ENCODE measurements at regions not wholly inside any gene's neighbourhood (a gene's known extent, or its start where the extent isn't known, plus 50 kb on each side); places are given as distances from the start of the nearest gene placed in this dataset.
"Not testable (repeated sequence)": the region's sequence is repeated elsewhere in the genome, so short reads cannot be mapped to it uniquely, and the experiment has no call there.

GRCh38 chr21:5067326-5068048 is 5453.9 kb upstream of the TPTE start:
- H3K9ac ChIP-seq (ENCODE audit: low read length in 2 of 2); H3K4me3 ChIP-seq (ENCODE audit: low read length in 2 of 2); H3K36me3 ChIP-seq (ENCODE audit: control insufficient read depth in 2 of 2, insufficient read depth in 2 of 2, low read length in 2 of 2); H3K4me1 ChIP-seq (ENCODE audit: control insufficient read depth, insufficient read depth, low read length); H3K27me3 ChIP-seq (ENCODE audit: control insufficient read depth in 1 of 2, insufficient read depth in 2 of 2, low read length in 2 of 2); H3K9me3 ChIP-seq (ENCODE audit: control insufficient read depth in 2 of 2, low read length in 2 of 2); H3K27ac ChIP-seq (ENCODE audit: low read length): not testable (repeated sequence)

- not testable (repeated sequence) for H3K9ac ChIP-seq (ENCODE audit: low read length in 2 of 2); H3K36me3 ChIP-seq (ENCODE audit: control insufficient read depth in 2 of 2, insufficient read depth in 2 of 2, low read length in 2 of 2); H3K9me3 ChIP-seq (ENCODE audit: control insufficient read depth in 2 of 2, low read length in 2 of 2); H3K4me3 ChIP-seq (ENCODE audit: low read length in 2 of 2); H3K4me1 ChIP-seq (ENCODE audit: control insufficient read depth, insufficient read depth, low read length); H3K27ac ChIP-seq (ENCODE audit: low read length); H3K27me3 ChIP-seq (ENCODE audit: control insufficient read depth in 1 of 2, insufficient read depth in 2 of 2, low read length in 2 of 2)
These were observed 5452.7 kb upstream of the TPTE start for GRCh38 chr21:5068649-5069048.

GRCh38 chr21:5071180-5071579 is 5450.2 kb upstream of the TPTE start:
- not testable (repeated sequence) for H3K4me1 ChIP-seq (ENCODE audit: control insufficient read depth, insufficient read depth, low read length); H3K36me3 ChIP-seq (ENCODE audit: control insufficient read depth in 2 of 2, insufficient read depth in 2 of 2, low read length in 2 of 2); H3K27ac ChIP-seq (ENCODE audit: low read length); H3K27me3 ChIP-seq (ENCODE audit: control insufficient read depth in 1 of 2, insufficient read depth in 2 of 2, low read length in 2 of 2); H3K9ac ChIP-seq (ENCODE audit: low read length in 2 of 2); H3K9me3 ChIP-seq (ENCODE audit: control insufficient read depth in 2 of 2, low read length in 2 of 2); H3K4me3 ChIP-seq (ENCODE audit: low read length in 2 of 2)

- H3K4me3 ChIP-seq (ENCODE audit: low read length in 2 of 2); H3K27ac ChIP-seq (ENCODE audit: low read length); H3K9ac ChIP-seq (ENCODE audit: low read length in 2 of 2); H3K36me3 ChIP-seq (ENCODE audit: control insufficient read depth in 2 of 2, insufficient read depth in 2 of 2, low read length in 2 of 2); H3K9me3 ChIP-seq (ENCODE audit: control insufficient read depth in 2 of 2, low read length in 2 of 2); H3K27me3 ChIP-seq (ENCODE audit: control insufficient read depth in 1 of 2, insufficient read depth in 2 of 2, low read length in 2 of 2); H3K4me1 ChIP-seq (ENCODE audit: control insufficient read depth, insufficient read depth, low read length): not testable (repeated sequence)
These were observed 5444.5 kb upstream of the TPTE start for GRCh38 chr21:5076854-5077253.

GRCh38 chr21:5079361-5079760 is 5442.0 kb upstream of the TPTE start:
- H3K36me3 ChIP-seq (ENCODE audit: control insufficient read depth in 2 of 2, insufficient read depth in 2 of 2, low read length in 2 of 2); H3K27ac ChIP-seq (ENCODE audit: low read length); H3K4me1 ChIP-seq (ENCODE audit: control insufficient read depth, insufficient read depth, low read length); H3K27me3 ChIP-seq (ENCODE audit: control insufficient read depth in 1 of 2, insufficient read depth in 2 of 2, low read length in 2 of 2); H3K9ac ChIP-seq (ENCODE audit: low read length in 2 of 2); H3K9me3 ChIP-seq (ENCODE audit: control insufficient read depth in 2 of 2, low read length in 2 of 2); H3K4me3 ChIP-seq (ENCODE audit: low read length in 2 of 2): not testable (repeated sequence)

- H3K36me3 ChIP-seq (ENCODE audit: control insufficient read depth in 2 of 2, insufficient read depth in 2 of 2, low read length in 2 of 2); H3K9ac ChIP-seq (ENCODE audit: low read length in 2 of 2); H3K4me3 ChIP-seq (ENCODE audit: low read length in 2 of 2); H3K9me3 ChIP-seq (ENCODE audit: control insufficient read depth in 2 of 2, low read length in 2 of 2); H3K27me3 ChIP-seq (ENCODE audit: control insufficient read depth in 1 of 2, insufficient read depth in 2 of 2, low read length in 2 of 2); H3K4me1 ChIP-seq (ENCODE audit: control insufficient read depth, insufficient read depth, low read length); H3K27ac ChIP-seq (ENCODE audit: low read length): not testable (repeated sequence)
These were observed 5441.4 kb upstream of the TPTE start for GRCh38 chr21:5080015-5080414.

GRCh38 chr21:5084246-5084645 is 5437.1 kb upstream of the TPTE start:
- H3K9me3 ChIP-seq (ENCODE audit: control insufficient read depth in 2 of 2, low read length in 2 of 2); H3K4me1 ChIP-seq (ENCODE audit: control insufficient read depth, insufficient read depth, low read length); H3K9ac ChIP-seq (ENCODE audit: low read length in 2 of 2); H3K36me3 ChIP-seq (ENCODE audit: control insufficient read depth in 2 of 2, insufficient read depth in 2 of 2, low read length in 2 of 2); H3K27me3 ChIP-seq (ENCODE audit: control insufficient read depth in 1 of 2, insufficient read depth in 2 of 2, low read length in 2 of 2); H3K4me3 ChIP-seq (ENCODE audit: low read length in 2 of 2); H3K27ac ChIP-seq (ENCODE audit: low read length): not testable (repeated sequence)

GRCh38 chr21:5085456-5085855 is 5435.9 kb upstream of the TPTE start:
- not testable (repeated sequence) for H3K36me3 ChIP-seq (ENCODE audit: control insufficient read depth in 2 of 2, insufficient read depth in 2 of 2, low read length in 2 of 2); H3K9ac ChIP-seq (ENCODE audit: low read length in 2 of 2); H3K27ac ChIP-seq (ENCODE audit: low read length); H3K27me3 ChIP-seq (ENCODE audit: control insufficient read depth in 1 of 2, insufficient read depth in 2 of 2, low read length in 2 of 2); H3K4me3 ChIP-seq (ENCODE audit: low read length in 2 of 2); H3K9me3 ChIP-seq (ENCODE audit: control insufficient read depth in 2 of 2, low read length in 2 of 2); H3K4me1 ChIP-seq (ENCODE audit: control insufficient read depth, insufficient read depth, low read length)

GRCh38 chr21:5086416-5086815 is 5435.0 kb upstream of the TPTE start:
- H3K4me1 ChIP-seq (ENCODE audit: control insufficient read depth, insufficient read depth, low read length); H3K36me3 ChIP-seq (ENCODE audit: control insufficient read depth in 2 of 2, insufficient read depth in 2 of 2, low read length in 2 of 2); H3K9me3 ChIP-seq (ENCODE audit: control insufficient read depth in 2 of 2, low read length in 2 of 2); H3K27ac ChIP-seq (ENCODE audit: low read length); H3K27me3 ChIP-seq (ENCODE audit: control insufficient read depth in 1 of 2, insufficient read depth in 2 of 2, low read length in 2 of 2); H3K4me3 ChIP-seq (ENCODE audit: low read length in 2 of 2); H3K9ac ChIP-seq (ENCODE audit: low read length in 2 of 2): not testable (repeated sequence)

- not testable (repeated sequence) for H3K4me3 ChIP-seq (ENCODE audit: low read length in 2 of 2); H3K9ac ChIP-seq (ENCODE audit: low read length in 2 of 2); H3K36me3 ChIP-seq (ENCODE audit: control insufficient read depth in 2 of 2, insufficient read depth in 2 of 2, low read length in 2 of 2); H3K27ac ChIP-seq (ENCODE audit: low read length); H3K27me3 ChIP-seq (ENCODE audit: control insufficient read depth in 1 of 2, insufficient read depth in 2 of 2, low read length in 2 of 2); H3K9me3 ChIP-seq (ENCODE audit: control insufficient read depth in 2 of 2, low read length in 2 of 2); H3K4me1 ChIP-seq (ENCODE audit: control insufficient read depth, insufficient read depth, low read length)
These were observed 5432.6 kb upstream of the TPTE start for GRCh38 chr21:5088820-5089219.

GRCh38 chr21:5089399-5090089 is 5431.8 kb upstream of the TPTE start:
- not testable (repeated sequence) for H3K9me3 ChIP-seq (ENCODE audit: control insufficient read depth in 2 of 2, low read length in 2 of 2); H3K4me3 ChIP-seq (ENCODE audit: low read length in 2 of 2); H3K4me1 ChIP-seq (ENCODE audit: control insufficient read depth, insufficient read depth, low read length); H3K36me3 ChIP-seq (ENCODE audit: control insufficient read depth in 2 of 2, insufficient read depth in 2 of 2, low read length in 2 of 2); H3K27ac ChIP-seq (ENCODE audit: low read length); H3K27me3 ChIP-seq (ENCODE audit: control insufficient read depth in 1 of 2, insufficient read depth in 2 of 2, low read length in 2 of 2); H3K9ac ChIP-seq (ENCODE audit: low read length in 2 of 2)

All from stomach smooth muscle (tissue), 2 donors.